GM23338 (cell line): ENCODE measurements at regions not wholly inside any gene's neighbourhood (a gene's known extent, or its start where the extent isn't known, plus 50 kb on each side); places are given as distances from the start of the nearest gene placed in this dataset.

Experiments used
- CREB1 ChIP-seq: fragments of 250-450 bp; sonication (Bioruptor Pico); IDR thresholded peaks from 2 replicates; pipeline ENCODE4 v1.5.0; 2020; ENCODE audit warnings: low read depth, mild to moderate bottlenecking, moderate library complexity
- EZH2 ChIP-seq: fragments of 200-600 bp; sonication (generic); IDR thresholded peaks from one replicate; pipeline ENCODE4 v1.8.0; 2017; ENCODE audit warnings: antibody characterized with exemption, mild to moderate bottlenecking, low read depth; ENCODE audit not compliant: unreplicated experiment
- EZH2phosphoT487 ChIP-seq: fragments of 200-600 bp; sonication (generic); IDR thresholded peaks from one replicate; pipeline ENCODE4 v1.8.1; 2018; ENCODE audit warnings: antibody characterized with exemption; ENCODE audit not compliant: unreplicated experiment
- NANOG ChIP-seq: IDR thresholded peaks from 2 replicates; pipeline ENCODE4 v1.6.1; 2016; ENCODE audit warnings: antibody characterized with exemption, borderline replicate concordance
- POLR2AphosphoS5 ChIP-seq: IDR thresholded peaks from 2 replicates; pipeline ENCODE4 v1.6.1; 2016; ENCODE audit warnings: antibody characterized with exemption, low read depth
- TF ChIP-seq, protein P1 (sequence below), 2 experiments: fragments of 200-600 bp in 1 of 2; sonication (generic) in 1 of 2; conservative IDR thresholded peaks; 2 replicates each; pipeline versions ENCODE4 v1.5.1 to v1.6.1; 2016 to 2017; ENCODE audit warnings: antibody characterized with exemption in 2 of 2, low read depth in 2 of 2, mild to moderate bottlenecking in 2 of 2, moderate library complexity in 1 of 2

GRCh38 chr12:29930503-29930902, 146.8 kb upstream of the TMTC1 start:
- TF ChIP-seq, protein P1, sequence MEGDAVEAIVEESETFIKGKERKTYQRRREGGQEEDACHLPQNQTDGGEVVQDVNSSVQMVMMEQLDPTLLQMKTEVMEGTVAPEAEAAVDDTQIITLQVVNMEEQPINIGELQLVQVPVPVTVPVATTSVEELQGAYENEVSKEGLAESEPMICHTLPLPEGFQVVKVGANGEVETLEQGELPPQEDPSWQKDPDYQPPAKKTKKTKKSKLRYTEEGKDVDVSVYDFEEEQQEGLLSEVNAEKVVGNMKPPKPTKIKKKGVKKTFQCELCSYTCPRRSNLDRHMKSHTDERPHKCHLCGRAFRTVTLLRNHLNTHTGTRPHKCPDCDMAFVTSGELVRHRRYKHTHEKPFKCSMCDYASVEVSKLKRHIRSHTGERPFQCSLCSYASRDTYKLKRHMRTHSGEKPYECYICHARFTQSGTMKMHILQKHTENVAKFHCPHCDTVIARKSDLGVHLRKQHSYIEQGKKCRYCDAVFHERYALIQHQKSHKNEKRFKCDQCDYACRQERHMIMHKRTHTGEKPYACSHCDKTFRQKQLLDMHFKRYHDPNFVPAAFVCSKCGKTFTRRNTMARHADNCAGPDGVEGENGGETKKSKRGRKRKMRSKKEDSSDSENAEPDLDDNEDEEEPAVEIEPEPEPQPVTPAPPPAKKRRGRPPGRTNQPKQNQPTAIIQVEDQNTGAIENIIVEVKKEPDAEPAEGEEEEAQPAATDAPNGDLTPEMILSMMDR (conservative IDR thresholded peaks at IDR 0.05; ENCODE audit: low read depth in 2 of 2), result no peak
- TF ChIP-seq EZH2 (no peak), EZH2phosphoT487 (no peak), CREB1 (CRISPR knock-in tag) (no peak), POLR2AphosphoS5 (no peak), NANOG (no peak)
